HepG2 (cell line): ENCODE measurements at regions not wholly inside any gene's neighbourhood (a gene's known extent, or its start where the extent isn't known, plus 50 kb on each side); places are given as distances from the start of the nearest gene placed in this dataset.

Experiments
- ELF4 ChIP-seq: sonication (generic); formaldehyde crosslinking; IDR thresholded peaks from 2 replicates; pipeline ENCODE4 v1.5.0; 2020; ENCODE audit warnings: missing genetic modification reagents, mild to moderate bottlenecking, moderate library complexity, borderline replicate concordance
- ETV5 ChIP-seq: IDR thresholded peaks from 2 replicates; pipeline ENCODE4 v1.6.1; 2018; ENCODE audit warnings: missing biosample characterization, missing genetic modification reagents, inconsistent platforms, borderline replicate concordance
- JUN ChIP-seq: sonication (generic); formaldehyde crosslinking; IDR thresholded peaks from 2 replicates; pipeline ENCODE4 v1.4.0; 2020; ENCODE audit warnings: mild to moderate bottlenecking, missing genetic modification reagents
- KLF12 ChIP-seq: sonication (generic); formaldehyde crosslinking; IDR thresholded peaks from 2 replicates; pipeline ENCODE4 v1.4.0; 2020; ENCODE audit warnings: missing genetic modification reagents, borderline replicate concordance
- MNT ChIP-seq: fragments of 450-650 bp; IDR thresholded peaks from 2 replicates; pipeline ENCODE4 v1.6.1; 2016
- POLR2AphosphoS2 ChIP-seq: IDR thresholded peaks from 2 replicates; pipeline ENCODE4 v1.6.1; 2011; ENCODE audit warnings: low read depth, low read length, improper control_type of control experiment
- RELA ChIP-seq: sonication (generic); formaldehyde crosslinking; IDR thresholded peaks from 2 replicates; pipeline ENCODE4 v1.4.0; 2020; ENCODE audit warnings: missing genetic modification reagents
- RFXAP ChIP-seq: sonication (generic); formaldehyde crosslinking; IDR thresholded peaks from 2 replicates; pipeline ENCODE4 v1.4.0; 2020; ENCODE audit warnings: missing genetic modification reagents, borderline replicate concordance
- RORA ChIP-seq: sonication (generic); formaldehyde crosslinking; IDR thresholded peaks from 2 replicates; pipeline ENCODE4 v1.5.0; 2020; ENCODE audit warnings: mild to moderate bottlenecking, missing genetic modification reagents, moderate library complexity
- ZBTB3 ChIP-seq: sonication (generic); formaldehyde crosslinking; IDR thresholded peaks from 2 replicates; pipeline ENCODE4 v1.4.0; 2020; ENCODE audit warnings: low read depth, mild to moderate bottlenecking, moderate library complexity, missing genetic modification reagents, borderline replicate concordance
- ZFP36 ChIP-seq: fragments of 150-350 bp; IDR thresholded peaks from 2 replicates; pipeline ENCODE4 v1.6.1; 2018; ENCODE audit warnings: borderline replicate concordance, low read length, low read depth; ENCODE audit not compliant: partially characterized antibody
- ZNF543 ChIP-seq: sonication (generic); formaldehyde crosslinking; IDR thresholded peaks from 2 replicates; pipeline ENCODE4 v1.4.0; 2020; ENCODE audit warnings: mild to moderate bottlenecking, missing genetic modification reagents
- ZNF569 ChIP-seq: sonication (generic); formaldehyde crosslinking; IDR thresholded peaks from 2 replicates; pipeline ENCODE4 v1.5.0; 2020; ENCODE audit warnings: mild to moderate bottlenecking, missing genetic modification reagents, moderate library complexity, borderline replicate concordance
- ZNF570 ChIP-seq: sonication (generic); formaldehyde crosslinking; IDR thresholded peaks from 2 replicates; pipeline ENCODE4 v1.4.0; 2020; ENCODE audit warnings: mild to moderate bottlenecking, missing genetic modification reagents, borderline replicate concordance
- ZNF737 ChIP-seq: sonication (generic); formaldehyde crosslinking; IDR thresholded peaks from 2 replicates; pipeline ENCODE4 v1.5.0; 2020; ENCODE audit warnings: missing genetic modification reagents, mild to moderate bottlenecking, borderline replicate concordance
- ZNF766 ChIP-seq: sonication (generic); formaldehyde crosslinking; IDR thresholded peaks from 2 replicates; pipeline ENCODE4 v1.5.0; 2020; ENCODE audit warnings: missing genetic modification reagents, borderline replicate concordance
- TF ChIP-seq, protein P1 (sequence below): sonication (generic); formaldehyde crosslinking; IDR thresholded peaks from 2 replicates; pipeline ENCODE4 v1.5.1; 2020; ENCODE audit warnings: missing genetic modification reagents, mild to moderate bottlenecking, borderline replicate concordance
- TF ChIP-seq, protein P2 (sequence below): sonication (generic); formaldehyde crosslinking; IDR thresholded peaks from 2 replicates; pipeline ENCODE4 v1.8.0; 2022; ENCODE audit warnings: mild to moderate bottlenecking, missing genetic modification reagents, borderline replicate concordance
- TF ChIP-seq, protein P3 (sequence below): sonication (generic); formaldehyde crosslinking; IDR thresholded peaks from 2 replicates; pipeline ENCODE4 v1.5.0; 2020; ENCODE audit warnings: mild to moderate bottlenecking, missing genetic modification reagents, moderate library complexity
- TF ChIP-seq, protein P4 (sequence below): sonication (generic); formaldehyde crosslinking; IDR thresholded peaks from 2 replicates; pipeline ENCODE4 v1.4.0; 2020; ENCODE audit warnings: missing genetic modification reagents
- TF ChIP-seq, protein P5 (sequence below): fragments of 450-650 bp; IDR thresholded peaks from 2 replicates; pipeline ENCODE4 v1.6.1; 2017

DNA sequence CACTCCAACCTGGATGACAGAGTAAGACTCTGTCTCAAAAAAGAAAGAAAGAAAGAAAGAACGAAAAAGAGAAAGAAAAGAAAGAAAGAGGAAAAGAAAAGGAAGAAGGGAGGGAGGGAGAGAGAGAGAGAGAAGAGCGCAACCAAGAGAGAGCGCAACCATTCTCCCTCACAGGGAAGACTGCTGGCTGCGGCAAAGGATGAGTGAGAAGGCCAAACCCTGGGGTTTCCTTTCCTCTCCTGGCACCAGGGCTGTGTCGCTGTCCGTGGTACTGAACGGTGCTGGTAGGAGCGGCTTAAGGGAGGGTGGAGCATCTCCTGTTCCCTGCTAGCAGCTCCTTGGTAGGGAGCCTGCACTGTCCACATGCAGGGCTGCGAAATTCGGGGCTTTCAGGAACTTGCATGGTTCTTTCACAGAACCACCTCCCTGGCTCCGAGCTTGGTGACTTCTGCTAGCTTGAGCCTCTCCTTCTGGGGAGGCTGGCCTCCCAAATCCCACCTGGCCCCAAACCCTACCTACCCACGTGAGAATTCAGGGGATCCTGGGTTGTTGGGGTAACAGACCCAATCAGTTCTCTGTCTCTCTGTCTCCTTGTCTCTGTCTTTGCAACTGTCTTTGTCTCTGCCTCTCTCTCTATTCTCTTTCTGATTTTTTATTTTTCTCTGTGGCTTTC, 51.1 kb upstream of the ZNRF4 start (continued):
- TF ChIP-seq KLF12 (peak; percentile 68; the same call in 1 of the 2 replicates), ZBTB3 (CRISPR knock-in tag) (peak; percentile 56; the same call in 1 of the 2 replicates), ZNF543 (0 out of 2 replicates have a peak, but pooled peaks have one; percentile 63), RORA (CRISPR knock-in tag) (no peak), JUN (no peak; the same call in 1 of the 2 replicates), ZNF569 (CRISPR knock-in tag) (no peak), POLR2AphosphoS2 (no peak), ELF4 (no peak), ETV5 (CRISPR knock-in tag) (peak; percentile 50; the same call in 1 of the 2 replicates), ZNF766 (CRISPR knock-in tag) (peak; percentile 83; the same call in 1 of the 2 replicates), MNT (no peak), ZNF737 (peak; percentile 87), ZFP36 (no peak), ZNF570 (CRISPR knock-in tag) (no peak), RELA (CRISPR knock-in tag) (no peak), RFXAP (CRISPR knock-in tag) (no peak)
- TF ChIP-seq, protein P1, sequence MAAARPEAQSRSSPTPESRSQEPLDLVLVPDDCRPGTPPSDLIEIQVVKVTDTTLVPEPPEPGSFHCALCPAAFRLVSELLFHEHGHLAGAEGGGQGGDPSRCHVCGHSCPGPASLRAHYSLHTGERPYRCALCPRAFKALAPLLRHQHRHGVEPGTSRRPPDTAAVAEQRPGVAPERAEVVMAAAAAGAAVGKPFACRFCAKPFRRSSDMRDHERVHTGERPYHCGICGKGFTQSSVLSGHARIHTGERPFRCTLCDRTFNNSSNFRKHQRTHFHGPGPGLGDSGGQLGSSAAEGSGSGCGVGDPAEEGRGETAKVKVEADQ (CRISPR knock-in tag): peak; percentile 41; the same call in 1 of the 2 replicates
- TF ChIP-seq, protein P2, sequence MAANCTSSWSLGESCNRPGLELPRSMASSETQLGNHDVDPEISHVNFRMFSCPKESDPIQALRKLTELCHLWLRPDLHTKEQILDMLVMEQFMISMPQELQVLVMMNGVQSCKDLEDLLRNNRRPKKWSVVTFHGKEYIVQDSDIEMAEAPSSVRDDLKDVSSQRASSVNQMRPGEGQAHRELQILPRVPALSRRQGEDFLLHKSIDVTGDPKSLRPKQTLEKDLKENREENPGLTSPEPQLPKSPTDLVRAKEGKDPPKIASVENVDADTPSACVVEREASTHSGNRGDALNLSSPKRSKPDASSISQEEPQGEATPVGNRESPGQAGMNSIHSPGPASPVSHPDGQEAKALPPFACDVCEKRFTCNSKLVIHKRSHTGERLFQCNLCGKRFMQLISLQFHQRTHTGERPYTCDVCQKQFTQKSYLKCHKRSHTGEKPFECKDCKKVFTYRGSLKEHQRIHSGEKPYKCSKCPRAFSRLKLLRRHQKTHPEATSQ (CRISPR knock-in tag): no peak
- TF ChIP-seq, protein P3, sequence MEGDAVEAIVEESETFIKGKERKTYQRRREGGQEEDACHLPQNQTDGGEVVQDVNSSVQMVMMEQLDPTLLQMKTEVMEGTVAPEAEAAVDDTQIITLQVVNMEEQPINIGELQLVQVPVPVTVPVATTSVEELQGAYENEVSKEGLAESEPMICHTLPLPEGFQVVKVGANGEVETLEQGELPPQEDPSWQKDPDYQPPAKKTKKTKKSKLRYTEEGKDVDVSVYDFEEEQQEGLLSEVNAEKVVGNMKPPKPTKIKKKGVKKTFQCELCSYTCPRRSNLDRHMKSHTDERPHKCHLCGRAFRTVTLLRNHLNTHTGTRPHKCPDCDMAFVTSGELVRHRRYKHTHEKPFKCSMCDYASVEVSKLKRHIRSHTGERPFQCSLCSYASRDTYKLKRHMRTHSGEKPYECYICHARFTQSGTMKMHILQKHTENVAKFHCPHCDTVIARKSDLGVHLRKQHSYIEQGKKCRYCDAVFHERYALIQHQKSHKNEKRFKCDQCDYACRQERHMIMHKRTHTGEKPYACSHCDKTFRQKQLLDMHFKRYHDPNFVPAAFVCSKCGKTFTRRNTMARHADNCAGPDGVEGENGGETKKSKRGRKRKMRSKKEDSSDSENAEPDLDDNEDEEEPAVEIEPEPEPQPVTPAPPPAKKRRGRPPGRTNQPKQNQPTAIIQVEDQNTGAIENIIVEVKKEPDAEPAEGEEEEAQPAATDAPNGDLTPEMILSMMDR: no peak
- TF ChIP-seq, protein P4, sequence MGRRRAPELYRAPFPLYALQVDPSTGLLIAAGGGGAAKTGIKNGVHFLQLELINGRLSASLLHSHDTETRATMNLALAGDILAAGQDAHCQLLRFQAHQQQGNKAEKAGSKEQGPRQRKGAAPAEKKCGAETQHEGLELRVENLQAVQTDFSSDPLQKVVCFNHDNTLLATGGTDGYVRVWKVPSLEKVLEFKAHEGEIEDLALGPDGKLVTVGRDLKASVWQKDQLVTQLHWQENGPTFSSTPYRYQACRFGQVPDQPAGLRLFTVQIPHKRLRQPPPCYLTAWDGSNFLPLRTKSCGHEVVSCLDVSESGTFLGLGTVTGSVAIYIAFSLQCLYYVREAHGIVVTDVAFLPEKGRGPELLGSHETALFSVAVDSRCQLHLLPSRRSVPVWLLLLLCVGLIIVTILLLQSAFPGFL (CRISPR knock-in tag): no peak
- TF ChIP-seq, protein P5, sequence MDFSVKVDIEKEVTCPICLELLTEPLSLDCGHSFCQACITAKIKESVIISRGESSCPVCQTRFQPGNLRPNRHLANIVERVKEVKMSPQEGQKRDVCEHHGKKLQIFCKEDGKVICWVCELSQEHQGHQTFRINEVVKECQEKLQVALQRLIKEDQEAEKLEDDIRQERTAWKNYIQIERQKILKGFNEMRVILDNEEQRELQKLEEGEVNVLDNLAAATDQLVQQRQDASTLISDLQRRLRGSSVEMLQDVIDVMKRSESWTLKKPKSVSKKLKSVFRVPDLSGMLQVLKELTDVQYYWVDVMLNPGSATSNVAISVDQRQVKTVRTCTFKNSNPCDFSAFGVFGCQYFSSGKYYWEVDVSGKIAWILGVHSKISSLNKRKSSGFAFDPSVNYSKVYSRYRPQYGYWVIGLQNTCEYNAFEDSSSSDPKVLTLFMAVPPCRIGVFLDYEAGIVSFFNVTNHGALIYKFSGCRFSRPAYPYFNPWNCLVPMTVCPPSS: no peak
